ENCODE measurements at regions not wholly inside any gene's neighbourhood (a gene's known extent, or its start where the extent isn't known, plus 50 kb on each side); places are given as distances from the start of the nearest gene placed in this dataset.
A peak's percentile ranks its signal among the peaks of the same experiment; 100 is the strongest.

GRCh38 chr15:70560617-70561328 is 202.6 kb downstream of the UACA start:
- no peak for TF ChIP-seq CTCF (IDR thresholded peaks at IDR 0.05; ENCODE audit: borderline replicate concordance, extremely low read depth, insufficient read depth)
- intact Hi-C loops (cut with DNase I) = no loop called here
- H3K9ac ChIP-seq (ENCODE audit: low read length in 3 of 3) = no peak overlapping the region
- DNase-seq = no peak
- H3K27ac ChIP-seq (ENCODE audit: low read depth in 2 of 2, low read length in 2 of 2) = no peak overlapping the region
- H3K4me3 ChIP-seq (ENCODE audit: low read length in 3 of 3) = no peak overlapping the region
- H3K4me1 ChIP-seq (ENCODE audit: control insufficient read depth in 2 of 3, insufficient read depth in 2 of 3, low read depth in 1 of 3, low read length in 3 of 3) = peaks cover 0 to 10% (median 8%) of the 10 kb centered on the region in 3 donors
- no peaks in the 10 kb centered on the region for H3K36me3 ChIP-seq (ENCODE audit: control insufficient read depth in 2 of 3, insufficient read depth in 3 of 3, low read length in 3 of 3)
- no peaks in the 10 kb centered on the region for H3K9me3 ChIP-seq (ENCODE audit: control insufficient read depth in 2 of 3, insufficient read depth in 1 of 3, low read length in 3 of 3)
- no peak for FAIRE-seq
- H3K27me3 ChIP-seq (ENCODE audit: control insufficient read depth, insufficient read depth, low read length) = peaks cover 4% of the 10 kb centered on the region

- intact Hi-C loops (cut with DNase I) = no loop called here
- H3K27me3 ChIP-seq (ENCODE audit: control insufficient read depth, insufficient read depth, low read length) = peaks cover 4% of the 10 kb centered on the region
- no peaks in the 10 kb centered on the region for H3K9me3 ChIP-seq (ENCODE audit: control insufficient read depth in 2 of 3, insufficient read depth in 1 of 3, low read length in 3 of 3)
- no peak overlapping the region for H3K9ac ChIP-seq (ENCODE audit: low read length in 3 of 3)
- peaks cover 0 to 10% (median 8%) of the 10 kb centered on the region in 3 donors for H3K4me1 ChIP-seq (ENCODE audit: control insufficient read depth in 2 of 3, insufficient read depth in 2 of 3, low read depth in 1 of 3, low read length in 3 of 3)
- H3K36me3 ChIP-seq (ENCODE audit: control insufficient read depth in 2 of 3, insufficient read depth in 3 of 3, low read length in 3 of 3) = no peaks in the 10 kb centered on the region
- no peak for TF ChIP-seq CTCF (IDR thresholded peaks at IDR 0.05; ENCODE audit: borderline replicate concordance, extremely low read depth, insufficient read depth)
- no peak overlapping the region for H3K27ac ChIP-seq (ENCODE audit: low read depth in 2 of 2, low read length in 2 of 2)
- FAIRE-seq (no peak), DNase-seq (peak; percentile 74 to 86 (median 79))
- H3K4me3 ChIP-seq (ENCODE audit: low read length in 3 of 3) = peak overlapping the region in 1 of 3 donors; percentile 75
Measured at GRCh38 chr15:70559265-70560239, 203.8 kb downstream of the UACA start.

GRCh38 chr15:70558406-70559264 is 204.7 kb downstream of the UACA start:
- DNase-seq = no peak
- Histone ChIP-seq H3K4me1 (ENCODE audit: control insufficient read depth in 2 of 3, insufficient read depth in 2 of 3, low read depth in 1 of 3, low read length in 3 of 3) (peaks cover 0 to 10% (median 8%) of the 10 kb centered on the region in 3 donors), H3K27ac (ENCODE audit: low read depth in 2 of 2, low read length in 2 of 2) (no peak overlapping the region), H3K27me3 (ENCODE audit: control insufficient read depth, insufficient read depth, low read length) (peaks cover 4% of the 10 kb centered on the region), H3K9ac (ENCODE audit: low read length in 3 of 3) (peak overlapping the region in 1 of 3 donors; percentile 72), H3K4me3 (ENCODE audit: low read length in 3 of 3) (peak overlapping the region in 1 of 3 donors; percentile 75), H3K9me3 (ENCODE audit: control insufficient read depth in 2 of 3, insufficient read depth in 1 of 3, low read length in 3 of 3) (no peaks in the 10 kb centered on the region), H3K36me3 (ENCODE audit: control insufficient read depth in 2 of 3, insufficient read depth in 3 of 3, low read length in 3 of 3) (no peaks in the 10 kb centered on the region)
- intact Hi-C loops (cut with DNase I) = no loop called here
- no peak for FAIRE-seq
- no peak for TF ChIP-seq CTCF (IDR thresholded peaks at IDR 0.05; ENCODE audit: borderline replicate concordance, extremely low read depth, insufficient read depth)
